ENCODE measurements at regions not wholly inside any gene's neighbourhood (a gene's known extent, or its start where the extent isn't known, plus 50 kb on each side); places are given as distances from the start of the nearest gene placed in this dataset.
"Not testable (repeated sequence)": the region's sequence is repeated elsewhere in the genome, so short reads cannot be mapped to it uniquely, and the experiment has no call there.

DNA sequence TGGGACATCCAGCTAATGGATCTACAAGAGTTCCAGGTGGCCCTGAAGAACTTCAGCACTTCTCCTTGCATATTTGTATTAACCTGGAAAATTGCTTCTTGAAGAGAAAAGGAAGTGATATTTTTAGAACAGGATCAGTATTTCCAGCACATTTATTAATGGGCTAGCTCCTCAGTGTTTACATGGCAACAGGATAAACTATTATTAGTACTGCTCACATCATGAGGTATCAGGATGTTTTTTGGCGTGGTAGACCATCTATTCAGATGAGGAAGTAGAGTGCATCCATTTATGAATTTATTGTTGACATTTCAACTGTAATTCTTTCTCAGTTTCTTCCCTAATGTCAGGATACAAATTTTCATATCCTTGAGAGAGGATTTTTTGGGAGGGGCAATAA lies 144.4 kb downstream of the KCNRG start:
- FAIRE-seq = no peak

DNA sequence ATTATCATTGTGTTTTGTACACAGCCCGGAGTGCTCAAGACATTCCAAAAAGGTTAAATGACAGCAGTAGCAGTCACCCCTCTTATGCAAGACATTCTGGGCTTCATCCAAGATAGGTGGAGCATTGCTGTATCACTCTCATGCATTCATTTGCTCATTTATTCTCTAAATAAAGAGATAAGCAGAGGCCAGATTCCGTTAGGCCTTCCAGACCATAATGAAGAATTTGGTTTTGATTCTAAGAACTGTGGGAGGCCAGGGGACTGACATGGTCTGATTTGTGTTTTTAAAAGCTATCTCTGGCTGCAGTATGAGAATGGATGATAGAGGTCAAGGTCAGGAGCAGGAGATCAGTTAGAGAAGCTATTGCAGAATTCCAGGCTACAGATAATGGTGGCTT lies 145.8 kb downstream of the KCNRG start:
- no peak for FAIRE-seq

DNA sequence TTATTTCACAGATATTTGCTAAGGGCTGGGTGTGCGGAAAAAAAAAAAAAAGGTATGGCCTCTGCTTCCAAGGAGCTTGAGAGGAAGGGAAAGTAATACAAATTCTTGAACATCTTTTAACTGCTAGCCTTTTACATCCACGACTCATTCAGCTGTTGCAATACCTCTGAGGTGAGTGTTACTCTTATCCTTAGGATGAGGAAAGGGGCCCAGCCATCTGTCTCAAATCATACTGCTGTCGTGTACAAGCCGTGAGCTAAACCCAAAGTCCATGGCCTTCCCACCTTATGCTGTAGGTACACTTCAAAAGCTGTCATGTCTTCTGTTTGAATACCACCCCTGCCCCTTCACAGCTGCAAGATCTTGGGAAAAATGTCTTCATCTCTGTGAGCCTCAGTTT lies 146.8 kb downstream of the KCNRG start:
- no peak for FAIRE-seq

DNA sequence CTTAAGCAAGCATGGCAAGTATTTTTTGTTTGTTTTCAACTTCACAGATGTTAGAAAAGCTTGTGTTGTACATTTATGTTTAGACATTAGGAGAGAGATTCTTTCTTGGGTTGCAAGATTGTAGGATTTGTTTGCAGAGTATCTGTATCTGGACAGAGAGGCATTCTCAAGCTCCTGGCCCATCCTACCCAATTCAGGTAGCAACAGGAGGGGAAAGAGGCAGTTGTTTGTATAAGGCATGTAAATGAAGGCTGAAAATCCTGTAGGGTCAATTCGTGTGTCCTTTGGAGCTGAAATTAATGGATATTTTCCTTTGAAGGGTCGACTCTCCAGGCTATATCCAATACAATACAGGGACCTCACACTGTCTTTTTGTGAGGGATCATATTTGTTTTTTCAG lies 147.3 kb downstream of the KCNRG start:
- FAIRE-seq = no peak

DNA sequence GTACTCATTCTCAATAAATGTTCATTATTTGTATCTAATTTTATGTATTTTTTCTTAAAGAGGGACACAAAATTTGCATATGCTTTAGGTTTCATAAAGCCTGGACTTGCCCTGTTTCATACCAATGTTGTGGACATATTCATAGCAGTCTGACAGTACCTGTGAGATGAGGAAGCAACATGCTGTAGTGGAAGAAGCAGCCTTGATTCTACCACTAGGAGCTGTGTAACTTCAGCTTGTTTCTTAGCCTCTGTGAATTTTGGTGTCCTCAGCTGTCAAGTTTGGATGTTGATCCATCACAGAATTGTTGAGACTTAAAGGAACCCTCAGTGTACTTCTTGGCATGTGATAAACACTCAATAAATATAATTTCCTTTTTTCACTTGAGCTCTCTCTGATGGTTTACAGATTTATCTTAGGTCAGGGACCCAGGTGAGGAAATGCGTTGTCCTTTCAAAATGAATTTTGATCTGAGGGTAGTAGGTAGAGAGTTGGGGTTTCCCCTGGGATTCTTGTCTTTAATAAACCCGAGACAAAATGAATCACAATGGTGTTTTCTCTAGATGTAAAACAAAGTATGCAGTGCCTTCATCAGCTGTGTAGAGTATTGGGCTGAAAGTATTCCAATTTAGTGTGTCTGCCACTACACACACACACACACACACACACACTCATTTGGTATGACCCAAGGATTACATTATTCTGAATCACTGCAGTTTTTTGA lies 152.1 kb downstream of the KCNRG start:
- no peak for FAIRE-seq

DNA sequence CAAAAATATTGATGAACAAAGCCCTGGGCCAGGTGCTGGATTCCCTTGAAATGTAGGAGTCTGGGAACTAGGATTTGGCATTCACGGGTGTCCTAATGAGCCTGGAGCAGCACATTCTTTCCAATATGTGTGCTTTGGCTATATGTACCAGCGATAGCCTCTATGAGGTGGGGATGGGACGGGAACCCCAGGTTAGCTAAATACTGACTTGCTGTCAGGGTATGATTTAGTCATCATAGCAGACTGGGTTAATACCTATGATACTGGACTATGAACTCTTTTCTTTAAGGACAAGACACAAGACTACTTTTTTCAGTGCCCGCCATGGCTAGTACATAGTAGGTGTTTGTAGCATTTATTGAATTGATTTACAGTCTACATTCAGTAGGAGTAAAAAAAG lies 152.7 kb downstream of the KCNRG start:
- no peak for FAIRE-seq

DNA sequence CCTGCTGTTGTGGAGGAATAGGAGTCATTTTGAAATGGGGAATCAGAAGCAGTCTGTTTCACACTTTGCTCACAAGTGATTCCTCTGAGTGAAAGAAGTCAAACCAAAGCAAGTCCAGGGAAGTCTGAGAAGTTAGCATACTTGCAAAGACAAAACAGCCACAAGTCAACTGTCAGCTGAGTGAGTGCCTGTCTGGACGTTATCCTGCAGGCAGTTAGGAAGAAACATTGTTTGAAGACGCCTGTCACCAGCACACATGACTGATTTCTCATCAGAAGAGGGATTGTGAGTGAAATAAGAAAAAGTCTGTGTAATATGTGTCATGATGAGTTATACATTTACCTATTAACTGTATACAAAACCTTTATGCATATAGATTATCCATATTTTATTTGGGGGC lies 153.5 kb downstream of the KCNRG start:
- FAIRE-seq = no peak

DNA sequence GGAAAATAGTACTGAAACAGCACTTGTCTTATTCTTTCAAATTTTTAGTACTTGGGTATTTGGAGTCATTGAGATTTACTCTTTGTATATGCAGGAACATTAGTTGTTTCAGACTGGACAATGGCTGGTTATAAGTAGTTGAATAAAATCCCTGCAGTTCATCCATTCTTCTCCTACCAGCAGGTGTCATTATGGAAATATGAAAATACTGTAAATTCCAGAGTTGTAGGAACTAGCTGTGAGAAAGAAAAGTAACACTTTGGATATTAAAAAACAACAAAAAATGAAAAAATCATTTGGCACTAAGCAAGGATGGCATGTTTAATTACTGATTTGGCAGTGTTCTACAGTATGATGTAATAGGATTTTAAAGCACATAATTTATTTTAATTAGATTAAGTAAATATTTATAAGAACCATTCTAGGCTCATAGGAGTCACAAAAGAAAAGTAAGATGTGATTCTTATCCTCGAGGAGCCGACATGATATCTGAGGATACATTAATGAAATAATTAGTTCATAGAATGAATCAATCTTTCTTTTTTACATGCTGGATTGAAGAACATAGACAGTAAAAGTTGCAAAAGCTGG lies 155.3 kb downstream of the KCNRG start:
- no peak for FAIRE-seq

DNA sequence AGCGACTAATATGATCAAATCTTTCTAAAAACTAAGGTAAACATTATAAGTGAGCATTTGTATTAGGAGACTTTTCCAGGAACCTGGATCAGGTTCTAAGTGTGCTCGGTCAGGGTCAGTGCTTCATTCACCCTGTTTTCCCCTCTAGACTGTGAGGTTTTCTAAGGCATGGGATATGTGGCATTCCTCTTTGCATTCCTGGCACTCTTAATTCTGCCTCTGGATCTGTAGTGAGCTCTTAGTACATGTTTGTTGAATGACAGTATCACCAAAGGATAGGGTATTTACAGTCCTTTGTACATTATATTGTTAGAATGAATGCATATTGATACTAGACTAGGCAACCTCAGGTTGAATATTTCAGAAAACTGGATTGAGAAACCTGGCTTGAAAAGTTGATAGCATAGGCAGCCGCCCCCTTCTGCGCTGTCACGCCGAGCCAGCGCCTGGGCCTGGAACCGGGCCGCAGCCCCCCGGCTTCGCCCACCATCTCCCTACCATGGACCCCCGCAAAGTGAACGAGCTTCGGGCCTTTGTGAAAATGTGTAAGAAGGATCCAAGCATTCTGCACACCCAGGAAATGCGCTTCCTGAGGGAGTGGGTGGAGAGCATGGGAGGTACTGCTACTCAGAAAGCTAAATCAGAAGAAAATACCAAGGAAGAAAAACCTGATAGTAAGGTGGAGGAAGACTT lies 156.5 kb downstream of the KCNRG start:
- no peak for FAIRE-seq

DNA sequence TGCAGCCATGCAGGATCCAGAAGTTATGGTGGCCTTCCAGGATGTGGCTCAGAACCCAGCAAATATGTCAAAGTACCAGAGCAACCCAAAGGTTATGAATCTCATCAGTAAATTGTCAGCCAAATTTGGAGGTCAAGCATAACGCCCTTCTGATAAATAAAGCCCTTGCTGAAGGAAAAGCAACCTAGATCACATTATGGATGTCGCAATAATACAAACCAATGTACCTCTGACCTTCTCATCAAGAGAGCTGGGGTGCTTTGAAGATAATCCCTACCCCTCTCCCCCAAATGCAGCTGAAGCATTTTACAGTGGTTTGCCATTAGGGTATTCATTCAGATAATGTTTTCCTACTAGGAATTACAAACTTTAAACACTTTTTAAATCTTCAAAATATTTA lies 157.8 kb downstream of the KCNRG start:
- FAIRE-seq = not testable (repeated sequence)

DNA sequence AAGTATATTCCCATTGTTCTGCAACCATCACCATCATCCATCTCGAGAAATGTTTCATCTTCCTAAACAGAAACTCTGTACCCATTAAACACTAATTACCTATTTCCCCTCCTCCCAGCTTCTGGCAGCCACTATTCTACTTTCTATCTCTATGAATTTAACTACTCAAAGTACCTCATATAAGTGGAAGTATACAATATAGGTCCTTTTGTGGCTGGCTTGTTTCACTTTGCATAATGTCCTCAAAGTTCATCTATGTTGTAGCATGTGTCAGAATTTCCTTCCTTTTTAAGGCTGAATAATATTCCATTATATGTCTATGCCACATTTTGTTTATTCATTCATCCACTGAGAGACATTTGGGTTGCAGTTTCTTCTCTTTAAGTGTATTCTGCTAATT lies 159.4 kb downstream of the KCNRG start:
- FAIRE-seq = no peak

DNA sequence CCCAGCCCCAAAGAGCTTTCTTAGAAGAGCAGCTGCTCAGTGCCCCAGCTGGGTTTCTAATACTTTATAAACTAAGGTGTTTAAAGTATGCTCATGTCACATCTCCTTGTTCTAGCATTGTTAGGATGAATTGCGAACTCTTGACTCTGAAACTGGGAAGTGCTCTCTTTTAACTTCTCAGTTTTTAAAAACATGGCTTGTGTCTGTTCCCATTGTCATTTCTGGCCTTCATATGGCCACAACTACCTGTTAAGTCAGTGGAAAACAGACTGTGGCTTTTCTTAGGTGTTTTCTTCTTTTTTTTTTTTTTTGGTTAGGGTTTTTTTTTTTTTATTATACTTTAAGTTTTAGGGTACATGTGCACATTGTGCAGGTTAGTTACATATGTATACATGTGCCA lies 164.7 kb downstream of the KCNRG start:
- FAIRE-seq = no peak

DNA sequence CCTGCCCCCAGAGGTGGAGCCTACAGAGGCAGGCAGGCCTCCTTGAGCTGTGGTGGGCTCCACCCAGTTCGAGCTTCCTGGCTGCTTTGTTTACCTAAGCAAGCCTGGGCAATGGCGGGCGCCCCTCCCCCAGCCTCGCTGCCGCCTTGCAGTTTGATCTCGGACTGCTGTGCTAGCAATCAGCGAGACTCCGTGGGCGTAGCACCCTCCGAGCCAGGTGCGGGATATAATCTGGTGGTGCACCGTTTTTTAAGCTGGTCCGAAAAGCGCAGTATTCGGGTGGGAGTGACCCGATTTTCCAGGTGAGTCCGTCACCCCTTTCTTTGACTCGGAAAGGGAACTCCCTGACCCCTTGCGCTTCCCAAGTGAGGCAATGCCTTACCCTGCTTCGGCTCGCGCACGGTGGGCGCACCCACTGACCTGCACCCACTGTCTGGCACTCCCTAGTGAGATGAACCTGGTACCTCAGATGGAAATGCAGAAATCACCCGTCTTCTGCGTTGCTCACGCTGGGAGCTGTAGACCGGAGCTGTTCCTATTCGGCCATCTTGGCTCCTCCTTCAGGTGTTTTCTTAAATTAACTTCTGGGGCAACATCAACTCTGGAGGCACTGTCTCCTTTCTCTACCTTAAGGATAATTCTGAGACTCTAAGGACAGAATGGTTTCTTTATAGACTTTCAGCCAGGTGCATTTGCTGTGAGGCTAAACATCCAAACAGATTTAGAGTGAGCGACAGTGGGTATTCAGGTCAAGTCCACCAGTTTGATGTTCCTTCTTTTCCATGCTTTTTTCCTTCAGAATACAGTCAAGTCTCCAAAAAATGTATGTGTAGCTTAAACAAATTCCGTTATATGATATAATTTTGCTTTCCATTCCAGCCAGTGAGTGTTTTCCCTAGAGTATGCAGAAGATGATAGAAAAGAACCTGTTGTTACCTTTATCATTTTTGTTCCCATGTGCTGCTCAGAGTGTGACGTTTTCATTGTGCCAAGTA lies 170.8 kb downstream of the KCNRG start:
- not testable (repeated sequence) for FAIRE-seq

DNA sequence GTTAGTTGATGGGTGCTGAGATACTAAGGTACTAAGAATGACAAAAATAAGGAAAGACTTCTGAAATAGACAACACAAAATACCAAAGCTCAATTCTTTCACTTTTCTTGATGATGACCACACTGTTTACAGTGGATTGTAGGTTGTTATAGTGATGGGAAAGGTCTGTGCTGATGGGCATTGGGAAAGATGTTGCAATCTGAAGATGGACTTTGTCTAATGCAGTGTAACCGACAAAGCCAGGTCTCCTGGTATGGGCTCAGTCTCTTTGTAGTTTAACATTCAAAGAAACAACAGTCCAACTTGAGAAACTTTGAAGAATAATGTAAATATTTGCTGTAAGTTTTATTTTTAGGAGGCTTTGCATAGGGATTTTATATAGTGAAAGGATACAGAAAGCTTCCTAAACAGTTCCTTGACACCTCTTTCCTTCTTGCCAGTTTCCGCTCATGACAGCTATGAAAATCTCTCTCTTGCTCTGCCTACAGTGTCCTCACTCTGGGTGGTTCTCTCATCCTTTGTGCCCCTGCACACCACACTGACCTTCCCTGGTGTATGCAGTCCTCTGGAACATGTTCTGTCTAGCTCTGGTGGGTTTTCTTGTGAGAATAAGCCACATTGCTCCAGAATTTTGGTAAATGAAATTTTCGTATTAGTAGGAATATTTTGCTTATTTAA lies 172.2 kb downstream of the KCNRG start:
- no peak for FAIRE-seq

DNA sequence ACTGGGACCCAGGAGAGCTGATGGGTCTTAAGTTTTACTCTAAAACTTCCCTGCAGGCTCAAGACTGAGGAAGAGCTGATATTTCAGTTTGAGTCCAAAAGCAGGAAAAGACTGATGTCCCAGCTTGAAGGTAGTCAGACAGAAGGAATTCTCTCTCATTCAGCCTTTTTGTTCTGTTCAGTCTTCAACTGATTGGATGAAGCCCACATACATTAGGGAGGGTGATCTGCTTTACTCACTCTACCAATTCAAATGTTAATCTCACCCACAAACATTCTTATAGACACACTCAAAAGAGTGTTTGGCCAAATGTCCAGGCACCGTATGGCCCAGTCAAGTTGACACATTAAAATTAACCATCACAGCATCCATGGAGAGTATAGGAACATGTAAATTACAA lies 173.5 kb downstream of the KCNRG start:
- no peak for FAIRE-seq

DNA sequence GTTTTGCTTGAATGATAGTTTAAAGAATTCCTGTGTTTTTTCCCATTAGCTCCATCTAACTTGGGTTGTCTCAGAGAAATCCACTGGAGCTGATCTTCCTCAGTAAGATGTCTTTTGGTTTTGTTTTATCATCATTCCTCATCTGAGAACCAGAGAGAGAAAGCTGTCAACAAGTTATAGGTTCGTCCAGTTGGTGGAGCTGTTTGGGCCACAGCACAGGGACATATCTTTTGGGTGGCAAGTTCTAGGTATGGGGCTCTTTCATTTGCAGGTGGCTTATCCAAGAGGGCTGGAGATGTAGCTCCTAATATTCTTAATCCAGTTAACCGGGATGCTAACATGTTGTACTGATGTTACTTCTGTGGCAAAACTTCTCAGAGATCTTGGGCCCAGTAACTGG lies 174.2 kb downstream of the KCNRG start:
- no peak for FAIRE-seq

DNA sequence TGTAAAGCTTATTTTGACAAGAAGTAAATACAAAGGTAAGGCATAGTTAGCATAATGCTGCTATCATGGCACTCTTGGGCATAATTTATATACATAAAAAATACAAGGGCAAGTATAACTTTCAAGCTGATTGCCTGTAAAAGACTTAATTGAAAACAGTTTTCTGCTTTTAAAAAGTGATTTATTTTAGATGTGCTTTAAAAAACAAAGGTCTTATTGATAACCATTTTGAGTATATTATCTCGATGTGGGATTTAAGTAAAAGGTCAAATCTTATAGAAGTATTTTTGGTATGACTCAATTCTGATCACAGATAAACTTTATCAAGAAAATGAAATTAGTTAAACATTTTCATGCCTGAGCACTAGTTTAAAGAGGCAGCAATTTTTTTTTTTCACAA lies 175.8 kb downstream of the KCNRG start:
- FAIRE-seq = no peak

DNA sequence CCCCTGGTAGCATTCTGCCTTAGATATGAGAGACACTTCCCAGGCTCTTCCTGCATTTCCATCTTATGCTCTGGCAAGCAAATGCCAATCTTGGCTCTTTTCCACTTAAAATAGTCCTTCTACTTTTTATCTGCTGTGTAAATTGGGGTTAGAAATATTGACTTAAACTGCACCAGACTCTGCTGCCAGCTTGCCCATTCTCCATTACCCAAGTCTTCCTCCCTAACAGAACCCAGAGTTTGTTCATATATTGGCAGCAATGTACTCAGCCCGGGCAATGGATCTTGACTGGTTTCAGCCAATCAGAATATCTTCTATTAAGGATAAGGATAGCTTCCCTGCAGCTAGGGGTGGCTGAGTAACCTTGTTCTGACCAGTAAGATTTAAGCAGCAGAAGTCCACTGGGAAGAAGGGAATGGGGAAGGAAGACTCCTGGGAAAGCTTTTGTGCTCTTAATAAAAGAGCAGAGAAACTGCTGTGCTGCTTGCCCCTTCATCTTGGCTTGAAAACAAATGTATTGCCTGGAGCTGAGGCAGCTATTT lies 177.1 kb downstream of the KCNRG start:
- FAIRE-seq = no peak

DNA sequence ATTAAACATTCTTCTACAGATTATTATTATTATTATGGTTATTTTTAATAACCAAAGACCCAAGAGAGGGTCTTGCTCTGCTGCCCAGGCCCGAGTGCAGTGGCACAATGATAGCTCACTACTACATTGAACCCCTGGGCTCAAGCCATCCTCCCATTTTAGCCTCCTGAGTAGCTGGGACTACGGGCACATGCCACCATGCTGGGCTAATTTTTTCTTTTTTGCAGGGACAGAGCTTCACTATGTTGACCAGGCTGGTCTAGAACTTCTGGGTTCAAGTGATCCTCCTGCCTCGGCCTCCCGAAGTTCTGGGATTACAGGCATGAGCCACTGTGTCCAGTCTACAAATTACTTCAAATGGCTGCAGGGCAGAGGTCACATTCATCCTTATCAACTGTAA lies 179.8 kb downstream of the KCNRG start:
- FAIRE-seq = no peak

DNA sequence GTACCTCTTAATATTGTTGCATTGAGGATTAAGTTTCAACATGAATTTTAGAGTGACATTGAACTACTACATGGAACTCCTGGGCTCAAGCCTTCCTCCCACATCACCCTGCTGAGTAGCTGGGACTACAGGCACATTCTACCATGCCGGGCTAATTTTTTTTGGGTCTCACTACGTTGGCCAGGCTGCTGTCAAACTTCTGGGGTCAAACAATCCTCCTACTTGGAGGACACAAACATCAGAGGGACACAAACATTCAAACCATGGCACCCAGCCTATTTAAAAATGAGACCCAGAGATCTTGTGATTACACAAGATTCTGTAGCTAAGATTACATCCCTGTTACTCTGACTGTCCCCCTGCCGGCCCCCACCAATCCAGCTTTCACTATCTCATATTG lies 180.9 kb downstream of the KCNRG start:
- no peak for FAIRE-seq

DNA sequence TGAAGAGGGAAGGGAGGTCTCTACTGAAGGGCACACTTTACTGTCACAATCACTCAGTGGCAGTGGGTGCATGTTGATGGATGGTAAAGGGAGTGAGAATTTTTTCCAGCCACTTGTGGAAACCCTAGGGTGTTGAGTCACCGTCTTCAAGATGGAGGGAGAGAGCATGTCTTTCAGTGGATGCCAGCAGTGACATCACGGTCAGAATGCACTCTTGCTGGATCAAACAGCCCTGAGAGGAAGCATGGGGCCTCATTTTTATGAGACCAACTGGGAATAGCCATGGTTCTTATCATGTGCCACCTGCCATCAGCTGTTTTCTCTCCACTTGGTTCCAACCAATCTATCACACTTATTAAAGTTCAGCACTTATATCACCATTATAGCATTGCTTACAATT lies 182.5 kb downstream of the KCNRG start:
- FAIRE-seq = no peak

DNA sequence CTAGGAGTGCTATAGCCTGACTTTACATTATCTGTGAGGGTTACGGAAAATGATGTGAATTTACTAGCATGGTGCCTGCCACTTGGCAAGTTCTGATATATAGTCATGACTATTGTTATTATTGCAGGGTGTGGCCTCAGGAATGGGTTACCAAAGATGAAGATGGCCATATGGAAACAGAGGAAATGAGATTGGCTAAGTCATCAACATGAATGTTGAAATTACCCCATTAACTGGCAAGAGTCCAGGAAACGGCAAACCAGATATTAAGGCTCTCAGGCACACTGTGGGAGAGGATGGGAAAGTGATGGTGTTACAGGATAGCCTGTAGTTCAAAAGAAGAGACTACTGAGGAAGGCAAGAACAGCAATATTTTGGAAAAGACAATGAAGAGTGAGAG lies 183.3 kb downstream of the KCNRG start:
- no peak for FAIRE-seq
